ENCODE measurements at regions not wholly inside any gene's neighbourhood (a gene's known extent, or its start where the extent isn't known, plus 50 kb on each side); places are given as distances from the start of the nearest gene placed in this dataset.
"Not testable (repeated sequence)": the region's sequence is repeated elsewhere in the genome, so short reads cannot be mapped to it uniquely, and the experiment has no call there.

DNA sequence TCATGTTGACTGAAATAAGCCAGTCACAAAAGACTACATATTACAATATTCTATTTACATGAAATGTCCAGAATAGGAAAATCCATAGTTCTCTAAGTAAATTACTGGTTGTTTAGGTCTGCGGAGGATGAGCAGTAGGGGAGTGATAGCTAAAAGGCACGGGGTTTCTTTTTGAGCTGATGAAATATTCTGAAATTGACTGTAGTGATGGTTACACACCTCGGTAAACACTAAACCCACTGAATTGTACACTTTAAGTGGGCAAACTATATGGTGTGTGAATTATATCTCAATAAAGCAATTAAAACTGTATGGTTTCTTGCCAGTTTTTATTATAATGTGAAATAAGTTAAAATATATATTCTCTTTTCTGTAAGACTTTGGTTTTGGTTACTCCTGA lies 77.7 kb upstream of the TMED7 start:
- Histone ChIP-seq H3K36me3 (no peaks in the 10 kb centered on the region), H3K27ac (no peak overlapping the region), H3K4me3 (no peak overlapping the region), H3K4me1 (no peaks in the 10 kb centered on the region), H3K9me3 (no peaks in the 10 kb centered on the region), H3K27me3 (no peaks in the 10 kb centered on the region)
- TF ChIP-seq, protein P1, sequence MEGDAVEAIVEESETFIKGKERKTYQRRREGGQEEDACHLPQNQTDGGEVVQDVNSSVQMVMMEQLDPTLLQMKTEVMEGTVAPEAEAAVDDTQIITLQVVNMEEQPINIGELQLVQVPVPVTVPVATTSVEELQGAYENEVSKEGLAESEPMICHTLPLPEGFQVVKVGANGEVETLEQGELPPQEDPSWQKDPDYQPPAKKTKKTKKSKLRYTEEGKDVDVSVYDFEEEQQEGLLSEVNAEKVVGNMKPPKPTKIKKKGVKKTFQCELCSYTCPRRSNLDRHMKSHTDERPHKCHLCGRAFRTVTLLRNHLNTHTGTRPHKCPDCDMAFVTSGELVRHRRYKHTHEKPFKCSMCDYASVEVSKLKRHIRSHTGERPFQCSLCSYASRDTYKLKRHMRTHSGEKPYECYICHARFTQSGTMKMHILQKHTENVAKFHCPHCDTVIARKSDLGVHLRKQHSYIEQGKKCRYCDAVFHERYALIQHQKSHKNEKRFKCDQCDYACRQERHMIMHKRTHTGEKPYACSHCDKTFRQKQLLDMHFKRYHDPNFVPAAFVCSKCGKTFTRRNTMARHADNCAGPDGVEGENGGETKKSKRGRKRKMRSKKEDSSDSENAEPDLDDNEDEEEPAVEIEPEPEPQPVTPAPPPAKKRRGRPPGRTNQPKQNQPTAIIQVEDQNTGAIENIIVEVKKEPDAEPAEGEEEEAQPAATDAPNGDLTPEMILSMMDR (IDR thresholded peaks at IDR 0.05) = no peak
- no peak for DNase-seq (ENCODE audit: low spot score)

DNA sequence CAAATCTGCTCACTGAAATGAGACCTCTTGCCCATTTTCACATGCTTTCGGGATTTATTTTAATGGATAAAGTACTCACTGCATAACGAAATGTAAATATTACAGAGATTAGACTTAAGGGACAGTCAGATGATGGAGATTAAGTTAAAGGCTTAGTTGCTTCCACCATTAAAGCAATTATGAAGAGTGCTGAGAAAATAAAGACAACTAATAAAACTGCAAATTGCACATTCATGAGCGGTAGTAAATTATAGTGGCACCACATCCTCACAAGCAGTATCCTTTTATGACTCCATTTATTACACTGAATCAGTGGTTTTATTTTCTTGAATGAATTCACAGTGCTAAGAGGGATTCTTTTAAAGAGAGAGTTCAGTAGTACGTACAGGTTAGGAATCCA lies 76.2 kb upstream of the TMED7 start:
- Histone ChIP-seq H3K4me3 (no peak overlapping the region), H3K36me3 (no peaks in the 10 kb centered on the region), H3K27me3 (no peaks in the 10 kb centered on the region), H3K27ac (no peak overlapping the region), H3K9me3 (no peaks in the 10 kb centered on the region), H3K4me1 (no peaks in the 10 kb centered on the region)
- DNase-seq (ENCODE audit: low spot score) = no peak
- TF ChIP-seq, protein P1 (IDR thresholded peaks at IDR 0.05) = no peak

DNA sequence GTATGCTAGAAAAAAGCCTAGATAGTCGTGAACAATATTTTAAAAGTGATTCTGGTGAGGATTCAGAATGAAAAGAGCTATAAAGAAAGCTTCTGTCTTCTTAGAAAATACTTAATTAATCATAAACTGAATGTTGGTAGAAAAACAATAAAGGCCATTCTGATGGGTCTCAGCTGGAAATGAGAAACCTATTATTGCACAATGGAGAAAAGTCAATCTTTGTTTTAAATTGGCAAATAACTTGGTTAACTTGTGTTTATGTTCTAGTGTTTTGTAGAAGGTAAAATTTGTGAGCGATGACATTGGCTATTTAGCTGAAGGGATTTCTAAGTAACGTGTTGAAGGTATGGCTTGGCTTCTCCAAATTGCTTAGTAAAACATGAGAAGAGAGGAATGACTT lies 74.1 kb upstream of the TMED7 start:
- H3K27ac ChIP-seq = no peak overlapping the region
- H3K4me1 ChIP-seq = no peaks in the 10 kb centered on the region
- no peak overlapping the region for H3K4me3 ChIP-seq
- DNase-seq (ENCODE audit: low spot score) = no peak
- H3K27me3 ChIP-seq = no peaks in the 10 kb centered on the region
- H3K36me3 ChIP-seq = no peaks in the 10 kb centered on the region
- H3K9me3 ChIP-seq = no peaks in the 10 kb centered on the region
- TF ChIP-seq, protein P1 (IDR thresholded peaks at IDR 0.05) = no peak

DNA sequence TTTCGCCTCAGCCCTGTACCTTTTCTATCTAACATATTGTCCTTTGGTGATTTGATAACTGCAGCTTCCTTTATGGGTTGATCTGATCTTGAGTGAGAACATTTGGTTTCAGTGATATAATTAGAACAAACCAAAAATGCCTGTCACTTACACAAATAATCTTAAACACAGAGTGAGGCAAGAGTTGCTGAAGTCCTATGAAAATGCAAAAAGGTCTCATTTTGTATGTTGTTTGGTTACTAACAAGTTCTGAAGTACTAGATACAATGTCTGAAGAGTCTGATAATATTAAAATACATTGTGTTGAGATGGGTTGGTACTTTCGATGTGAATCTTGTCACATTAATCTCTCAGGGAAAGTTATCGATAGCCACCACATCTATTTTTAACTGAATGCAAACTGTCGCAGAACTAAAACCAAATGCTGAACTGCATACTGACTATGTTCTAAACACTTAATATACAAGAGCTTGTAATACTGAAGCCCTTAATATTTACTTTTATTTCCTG lies 70.4 kb upstream of the TMED7 start:
- Histone ChIP-seq H3K36me3 (no peaks in the 10 kb centered on the region), H3K4me1 (no peaks in the 10 kb centered on the region), H3K9me3 (no peaks in the 10 kb centered on the region), H3K27me3 (no peaks in the 10 kb centered on the region), H3K4me3 (no peak overlapping the region), H3K27ac (no peak overlapping the region)
- TF ChIP-seq, protein P1 (IDR thresholded peaks at IDR 0.05) = no peak
- no peak for DNase-seq (ENCODE audit: low spot score)

DNA sequence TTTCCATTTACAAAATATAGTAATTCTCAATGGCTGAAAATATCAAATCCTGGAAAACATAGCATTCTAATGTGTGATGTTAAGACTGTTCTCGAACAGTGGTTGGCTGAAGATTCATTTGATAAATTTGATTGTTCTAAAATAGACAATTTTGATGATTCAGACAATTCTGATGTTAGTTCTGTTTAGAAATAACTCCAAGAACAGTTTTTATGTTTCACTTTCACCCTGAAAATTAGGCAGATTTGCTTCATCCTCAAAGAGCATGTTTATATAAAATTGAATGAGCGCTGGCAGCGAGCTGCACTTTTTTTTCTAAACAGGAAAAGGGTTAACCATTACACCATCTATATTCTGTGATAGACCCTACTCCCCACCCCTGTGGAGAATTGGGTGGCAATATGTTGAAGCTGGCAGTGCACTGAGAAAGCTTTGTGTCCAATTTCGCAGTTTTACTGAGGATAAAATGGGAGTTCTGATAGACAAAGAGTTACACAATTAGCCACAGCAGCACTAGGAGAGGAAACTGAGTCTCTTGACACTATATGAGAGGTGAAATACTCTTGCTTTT lies 69.6 kb upstream of the TMED7 start:
- H3K9me3 ChIP-seq = no peaks in the 10 kb centered on the region
- H3K36me3 ChIP-seq = no peaks in the 10 kb centered on the region
- no peak overlapping the region for H3K4me3 ChIP-seq
- TF ChIP-seq, protein P1 (IDR thresholded peaks at IDR 0.05) = no peak
- H3K27ac ChIP-seq = no peak overlapping the region
- H3K27me3 ChIP-seq = no peaks in the 10 kb centered on the region
- H3K4me1 ChIP-seq = no peaks in the 10 kb centered on the region
- DNase-seq (ENCODE audit: low spot score) = no peak

DNA sequence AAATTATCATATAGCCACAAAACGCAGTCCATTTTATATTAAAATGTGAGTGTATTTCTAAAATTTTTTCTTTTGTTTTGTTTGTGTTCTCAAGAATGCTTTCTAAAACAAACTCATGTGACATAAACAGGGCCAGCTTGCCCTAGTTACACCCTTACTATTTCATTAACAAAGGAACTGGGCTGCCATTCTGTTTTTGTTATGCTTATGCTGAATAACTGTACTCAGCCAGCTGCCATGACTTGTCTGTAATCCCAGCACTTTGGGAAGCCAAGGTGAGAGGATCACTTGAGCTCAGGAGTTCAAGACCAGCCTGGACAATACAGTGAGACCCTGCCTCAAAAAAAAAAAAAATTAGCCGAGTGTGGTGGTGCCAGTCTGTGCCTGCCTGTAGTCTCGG lies 66.0 kb upstream of the TMED7 start:
- H3K4me3 ChIP-seq; H3K36me3 ChIP-seq; H3K27ac ChIP-seq; H3K4me1 ChIP-seq; DNase-seq (ENCODE audit: low spot score); H3K9me3 ChIP-seq; H3K27me3 ChIP-seq: not testable (repeated sequence)

Data from right atrium auricular region (tissue), 2 donors.